K562 (cell line): ENCODE measurements at regions not wholly inside any gene's neighbourhood (a gene's known extent, or its start where the extent isn't known, plus 50 kb on each side); places are given as distances from the start of the nearest gene placed in this dataset.

Experiments
- ATAC-seq: fragments of 200-7000 bp; cut with Tn5 transposase; 3 replicates; pipeline ENCODE4 v1.9.1; 2020; ENCODE audit warnings: moderate library complexity
- BruUV-seq: library from RNA; stranded (reverse); fragments of 400-500 nt; replicated peaks from 2 replicates; lab custom pipeline; 2021; lab: Mats Ljungman, UMichigan
- CTCF ChIA-PET: fragments of 300-600 bp; formaldehyde crosslinking; extraction: SDS; loops from one replicate; lab custom pipeline; 2021; ENCODE audit warnings: low intra/inter-chr PET ratio; lab: Yijun Ruan, JAX
- POLR2A ChIA-PET: fragments of 300-600, 350-650 bp; sonication (Branson Sonifier 250); formaldehyde crosslinking; extraction: SDS; loops from one replicate; lab custom pipeline; 2021; ENCODE audit warnings: antibody characterized with exemption, inconsistent platforms; lab: Yijun Ruan, JAX
- DNase-seq, 4 experiments: peaks; one replicate each; pipeline versions ENCODE4 v3.0.0 to v3.0.0-alpha.2; 2011 to 2018; ENCODE audit warnings: low spot score in 3 of 4, mixed read lengths in 3 of 4; ENCODE audit errors: extremely low read depth in 1 of 4
- FAIRE-seq: peaks from 2 replicates; lab custom pipeline; 2011; peaks lifted over from hg19 to GRCh38; lab: Jason Lieb, UNC
- H2AFZ ChIP-seq: 2 replicates; pipeline ENCODE4 v1.6.0; 2011; ENCODE audit warnings: low read depth, low read length, control low read depth, inconsistent platforms
- H3K27ac ChIP-seq: fragments of 200-600 bp; 3 replicates; pipeline ENCODE4 v1.8.0; 2011; ENCODE audit warnings: low read depth, mild to moderate bottlenecking, control low read depth, inconsistent platforms, low read length, moderate library complexity, mixed read lengths; ENCODE audit errors: extremely low read depth
- H3K27me3 ChIP-seq, 2 experiments: fragments of 300-600 bp in 1 of 2; 2 replicates in 1 of 2; 3 replicates in 1 of 2; pipeline versions ENCODE4 v1.6.0 to v1.8.0; 2011; ENCODE audit warnings: inconsistent platforms in 2 of 2, low read length in 2 of 2, mild to moderate bottlenecking in 1 of 2, mixed read lengths in 1 of 2, moderate library complexity in 1 of 2; ENCODE audit not compliant: control insufficient read depth in 2 of 2, insufficient read depth in 2 of 2
- H3K36me3 ChIP-seq: fragments of 300-600 bp; 3 replicates; pipeline ENCODE4 v1.8.0; 2011; ENCODE audit warnings: mild to moderate bottlenecking, low read length, inconsistent platforms; ENCODE audit not compliant: control insufficient read depth, insufficient read depth
- H3K4me1 ChIP-seq, 2 experiments: fragments of 200-600 bp in 1 of 2; replicated peaks in 1 of 2; 2 replicates in 1 of 2; 3 replicates in 1 of 2; pipeline versions ENCODE4 v1.5.1 to v1.8.0; 2011; ENCODE audit warnings: inconsistent platforms in 2 of 2, low read length in 2 of 2, mild to moderate bottlenecking in 1 of 2, mixed read lengths in 1 of 2, moderate library complexity in 1 of 2; ENCODE audit not compliant: control insufficient read depth in 2 of 2, insufficient read depth in 2 of 2
- H3K4me2 ChIP-seq: 2 replicates; pipeline ENCODE4 v1.6.1; 2011; ENCODE audit warnings: low read length, control low read depth, inconsistent platforms, mixed read lengths; ENCODE audit not compliant: insufficient read depth
- H3K4me3 ChIP-seq: fragments of 200-600 bp; sonication (generic), shearing (Covaris generic); 2 replicates; pipeline ENCODE4 v1.5.1; 2016; ENCODE audit warnings: control low read depth, inconsistent platforms
- H3K79me2 ChIP-seq: fragments of 200-600 bp; 3 replicates; pipeline ENCODE4 v1.8.0; 2011; ENCODE audit warnings: low read length, inconsistent platforms; ENCODE audit not compliant: control insufficient read depth, insufficient read depth
- H3K9ac ChIP-seq, 2 experiments: 2 replicates each; pipeline versions ENCODE4 v1.6.0 to v1.6.1; 2011; ENCODE audit warnings: low read depth in 2 of 2, low read length in 2 of 2, control low read depth in 1 of 2, inconsistent platforms in 1 of 2, mild to moderate bottlenecking in 1 of 2, mixed read lengths in 1 of 2; ENCODE audit not compliant: insufficient read depth in 1 of 2
- H3K9me1 ChIP-seq: one replicate; pipeline ENCODE4 v1.6.0; 2011; ENCODE audit warnings: inconsistent platforms, mild to moderate bottlenecking, low read length, moderate library complexity; ENCODE audit not compliant: control insufficient read depth, insufficient read depth
- H3K9me3 ChIP-seq: replicated peaks from 2 replicates; pipeline ENCODE4 v1.5.1; 2011; ENCODE audit warnings: low read depth, low read length, inconsistent platforms; ENCODE audit not compliant: control insufficient read depth, insufficient read depth
- H4K20me1 ChIP-seq: replicated peaks from 2 replicates; pipeline ENCODE4 v1.6.1; 2011; ENCODE audit warnings: low read length, inconsistent platforms, mixed read lengths; ENCODE audit not compliant: control insufficient read depth, insufficient read depth
- ATF1 ChIP-seq, 2 experiments: fragments of 450-650 bp in 1 of 2; IDR thresholded peaks; 2 replicates each; pipeline ENCODE4 v1.6.1; 2016; ENCODE audit warnings: missing compliant biosample characterization in 1 of 2, missing genetic modification characterization in 1 of 2
- CBX5 ChIP-seq: IDR thresholded peaks from 2 replicates; pipeline ENCODE4 v1.6.1; 2014; ENCODE audit warnings: low read depth, borderline replicate concordance
- EP300 ChIP-seq: IDR thresholded peaks from 2 replicates; pipeline ENCODE4 v1.6.1; 2012; ENCODE audit warnings: low read length, improper control_type of control experiment
- ETV1 ChIP-seq: fragments of 450-650 bp; conservative IDR thresholded peaks from 2 replicates; pipeline ENCODE4 v1.6.1; 2016; ENCODE audit warnings: missing genetic modification characterization, control low read depth, low read depth, missing compliant biosample characterization
- RBM14 ChIP-seq: fragments of 200-400 bp; formaldehyde crosslinking; IDR thresholded peaks from 2 replicates; pipeline ENCODE4 v1.6.1; 2018; ENCODE audit warnings: low read depth, mild to moderate bottlenecking, low read length, moderate library complexity, borderline replicate concordance; ENCODE audit not compliant: insufficient read depth
- SMARCE1 ChIP-seq: fragments of 450-650 bp; IDR thresholded peaks from 2 replicates; pipeline ENCODE4 v1.7.1; 2016; ENCODE audit warnings: mild to moderate bottlenecking
- TEAD2 ChIP-seq: fragments of 450-650 bp; IDR thresholded peaks from 2 replicates; pipeline ENCODE4 v1.6.1; 2016; ENCODE audit warnings: missing genetic modification characterization, control low read depth, missing compliant biosample characterization
- ZNF124 ChIP-seq: sonication (generic); formaldehyde crosslinking; IDR thresholded peaks from 2 replicates; pipeline ENCODE4 v1.8.1; 2022; ENCODE audit warnings: missing genetic modification reagents
- ZNF232 ChIP-seq: sonication (generic); formaldehyde crosslinking; IDR thresholded peaks from 2 replicates; pipeline ENCODE4 v1.8.0; 2022; ENCODE audit warnings: mild to moderate bottlenecking, missing genetic modification reagents
- ZNF668 ChIP-seq: fragments of 250-450 bp; sonication (Bioruptor Pico); IDR thresholded peaks from 2 replicates; pipeline ENCODE4 v1.8.0; 2022; ENCODE audit warnings: mild to moderate bottlenecking, inconsistent platforms
- ZNF717 ChIP-seq: fragments of 250-450 bp; sonication (Bioruptor Pico); IDR thresholded peaks from 2 replicates; pipeline ENCODE4 v1.5.0; 2021
- WGBS: fragments of 100-300 bp; shearing (Covaris generic); methylation state at CpG from one replicate; pipeline ENCODE4 v1.1.6; 2016; ENCODE audit warnings: low coverage, mixed read lengths; ENCODE audit not compliant: insufficient coverage; ENCODE audit errors: missing lambda C conversion rate; 5-methylcytosine and 5-hydroxymethylcytosine counted together
- in situ Hi-C: fragments of 300-500 bp; cut with MboI; formaldehyde crosslinking; loops from 4 replicates; pipeline ENCODE4 v1.15.0; 2018; ENCODE audit warnings: inconsistent platforms, mixed read lengths
- intact Hi-C: fragments of 100-400 bp; cut with micrococcal nuclease; formaldehyde crosslinking; loops from 2 replicates; pipeline ENCODE4 v1.14.2; 2022
- TF ChIP-seq, protein P1 (sequence below): fragments of 450-650 bp; IDR thresholded peaks from 2 replicates; pipeline ENCODE4 v1.6.1; 2016

DNA sequence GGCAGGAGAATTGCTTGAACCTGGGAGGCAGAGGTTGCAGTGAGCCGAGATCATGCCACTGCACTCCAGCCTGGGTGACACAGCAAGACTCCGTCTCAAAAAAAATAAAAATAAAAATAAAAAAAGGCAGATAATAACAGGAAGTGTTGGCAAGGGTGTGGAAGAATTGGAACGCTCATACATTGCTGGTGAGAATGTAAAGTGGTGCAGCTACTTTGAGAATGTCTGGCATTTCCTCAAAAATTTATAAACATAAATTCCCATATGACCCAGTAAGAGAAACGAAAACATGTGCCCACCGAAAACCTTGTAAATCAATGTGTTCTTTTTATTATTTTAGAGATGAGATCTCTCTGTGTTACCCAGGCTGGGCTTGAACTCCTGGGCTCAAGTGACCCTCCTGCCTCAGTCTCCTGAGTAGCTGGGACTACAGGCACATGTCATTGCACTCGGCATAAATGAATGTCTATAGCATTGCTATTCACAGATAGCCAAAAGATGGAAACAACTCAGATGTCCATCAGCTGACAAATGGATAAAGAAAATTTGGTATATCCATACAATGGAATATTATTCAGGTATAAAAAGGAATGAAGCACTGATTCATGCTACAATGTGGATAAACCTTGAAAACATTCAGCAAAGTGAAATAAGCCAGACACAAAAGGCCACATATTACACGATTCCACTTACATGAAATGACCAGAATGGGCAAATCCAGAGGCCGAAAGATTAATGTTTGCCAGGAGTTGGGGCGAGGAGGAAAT lies 63.7 kb upstream of the PLAC1 start:
- Histone ChIP-seq H3K36me3 (no peaks in the 10 kb centered on the region), H3K79me2 (no peaks in the 10 kb centered on the region), H2AFZ (no peak overlapping the region), H4K20me1 (no peaks in the 10 kb centered on the region), H3K9me3 (no peaks in the 10 kb centered on the region; the same call in 1 of the 2 replicates), H3K9me1 (no peaks in the 10 kb centered on the region), H3K4me1 (peaks cover 0 to 17% of the 10 kb centered on the region in 2 experiments; a peak in 3 of 5 replicates), H3K4me3 (no peak overlapping the region), H3K27me3 (no peaks in the 10 kb centered on the region; a peak in 2 of 5 replicates), H3K4me2 (no peak overlapping the region), H3K27ac (no peak overlapping the region), H3K9ac (no peak overlapping the region)
- no peak for DNase-seq
- intact Hi-C loops (no loop called here), in situ Hi-C loops (no loop called here)
- TF ChIP-seq ETV1 (tag) (no peak), ZNF717 (CRISPR knock-in tag) (no peak), ATF1 (CRISPR knock-in tag; IDR thresholded peaks at IDR 0.05) (no peak), ATF1 (tag; IDR thresholded peaks at IDR 0.05) (no peak), RBM14 (no peak), EP300 (no peak), ZNF232 (no peak), ZNF668 (CRISPR knock-in tag) (no peak), ZNF124 (CRISPR knock-in tag) (no peak), CBX5 (no peak), TEAD2 (tag) (no peak), SMARCE1 (no peak)
- TF ChIP-seq, protein P1, sequence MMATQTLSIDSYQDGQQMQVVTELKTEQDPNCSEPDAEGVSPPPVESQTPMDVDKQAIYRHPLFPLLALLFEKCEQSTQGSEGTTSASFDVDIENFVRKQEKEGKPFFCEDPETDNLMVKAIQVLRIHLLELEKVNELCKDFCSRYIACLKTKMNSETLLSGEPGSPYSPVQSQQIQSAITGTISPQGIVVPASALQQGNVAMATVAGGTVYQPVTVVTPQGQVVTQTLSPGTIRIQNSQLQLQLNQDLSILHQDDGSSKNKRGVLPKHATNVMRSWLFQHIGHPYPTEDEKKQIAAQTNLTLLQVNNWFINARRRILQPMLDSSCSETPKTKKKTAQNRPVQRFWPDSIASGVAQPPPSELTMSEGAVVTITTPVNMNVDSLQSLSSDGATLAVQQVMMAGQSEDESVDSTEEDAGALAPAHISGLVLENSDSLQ = no peak
- 34% methylated on average over 9 of the region's 9 CpGs for WGBS
- no TSS peak for BruUV-seq
- ChIA-PET CTCF (no interaction called here), POLR2A (no interaction called here)
- no peak for ATAC-seq
- FAIRE-seq = no peak
